GM21447 (cell line): ENCODE measurements at regions not wholly inside any gene's neighbourhood (a gene's known extent, or its start where the extent isn't known, plus 50 kb on each side); places are given as distances from the start of the nearest gene placed in this dataset.

Source experiments
- ATAC-seq: cut with Tn5 transposase; IDR thresholded peaks from one replicate; pipeline ENCODE4 v1.9.1; 2021; ENCODE audit not compliant: unreplicated experiment

DNA sequence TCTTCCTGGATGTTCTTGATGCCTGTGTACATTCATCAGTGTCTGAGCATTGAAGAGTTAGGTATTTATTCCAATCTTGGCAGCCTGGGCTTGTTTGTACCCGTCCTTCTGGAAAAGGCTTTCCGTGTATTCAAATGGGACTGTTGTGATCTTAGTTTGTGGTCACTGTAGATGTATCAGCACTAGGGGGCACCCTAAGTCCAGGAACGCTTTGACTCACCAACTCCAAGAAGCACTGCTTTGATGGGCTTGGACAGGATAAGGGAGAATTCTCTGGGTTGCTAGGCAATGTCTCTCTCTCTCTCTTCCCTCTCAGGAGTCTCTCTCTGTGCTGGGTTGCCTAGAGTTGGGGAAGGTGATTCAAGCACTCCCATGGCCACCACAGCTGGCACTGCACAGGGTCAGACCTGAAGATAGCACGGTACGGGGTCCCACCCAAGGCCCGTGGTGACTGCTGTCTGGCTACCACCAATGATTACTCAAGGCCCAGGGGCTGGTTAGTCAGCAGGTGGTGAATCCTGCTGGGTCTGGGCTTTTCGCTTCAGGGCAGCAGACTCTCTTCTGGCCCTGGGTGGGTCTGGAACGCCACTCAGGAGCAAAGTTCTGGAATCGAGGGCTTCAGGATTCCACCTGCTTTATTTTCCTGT is 211.1 kb upstream of the RGS6 start:
- ATAC-seq: no peak

DNA sequence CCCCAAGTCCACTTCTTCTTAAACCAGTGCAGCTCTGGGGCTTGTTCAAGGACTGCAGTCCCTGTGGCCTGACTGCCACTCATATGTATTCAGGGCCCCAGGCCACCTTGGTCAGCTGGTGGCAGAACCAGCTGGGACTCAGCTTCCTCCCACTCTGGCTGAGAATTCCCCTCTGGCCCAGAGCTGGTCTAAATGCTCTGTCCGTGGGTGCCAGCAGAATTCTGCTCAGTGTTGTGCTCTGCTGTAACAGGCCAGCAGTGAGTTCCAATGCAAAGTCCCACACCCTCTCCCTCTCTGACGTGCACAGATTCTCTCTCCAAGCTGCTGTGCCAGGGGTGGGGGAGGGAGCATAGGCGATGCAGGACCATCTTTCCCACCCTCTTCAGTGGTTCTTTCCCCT is 210.4 kb upstream of the RGS6 start:
- no peak for ATAC-seq

DNA sequence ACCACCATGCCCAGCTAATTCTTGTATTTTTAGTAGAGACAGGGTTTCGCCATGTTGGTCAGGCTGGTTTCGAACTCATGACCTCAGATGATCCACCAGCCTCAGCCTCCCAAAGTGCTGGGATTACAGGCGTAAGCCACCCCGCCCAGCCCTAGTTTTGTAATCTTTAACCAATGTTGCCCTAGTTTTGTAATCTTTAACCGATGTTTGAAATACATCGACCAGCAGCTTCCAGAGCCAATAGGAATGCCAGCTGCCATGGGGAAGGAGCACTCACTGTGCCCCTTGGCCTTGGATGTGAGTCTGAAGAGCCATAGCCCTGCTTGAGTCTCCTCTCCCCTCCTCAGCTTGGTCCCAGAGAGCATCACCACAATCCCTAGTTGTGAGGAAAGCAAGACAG is 209.3 kb upstream of the RGS6 start:
- no peak for ATAC-seq

DNA sequence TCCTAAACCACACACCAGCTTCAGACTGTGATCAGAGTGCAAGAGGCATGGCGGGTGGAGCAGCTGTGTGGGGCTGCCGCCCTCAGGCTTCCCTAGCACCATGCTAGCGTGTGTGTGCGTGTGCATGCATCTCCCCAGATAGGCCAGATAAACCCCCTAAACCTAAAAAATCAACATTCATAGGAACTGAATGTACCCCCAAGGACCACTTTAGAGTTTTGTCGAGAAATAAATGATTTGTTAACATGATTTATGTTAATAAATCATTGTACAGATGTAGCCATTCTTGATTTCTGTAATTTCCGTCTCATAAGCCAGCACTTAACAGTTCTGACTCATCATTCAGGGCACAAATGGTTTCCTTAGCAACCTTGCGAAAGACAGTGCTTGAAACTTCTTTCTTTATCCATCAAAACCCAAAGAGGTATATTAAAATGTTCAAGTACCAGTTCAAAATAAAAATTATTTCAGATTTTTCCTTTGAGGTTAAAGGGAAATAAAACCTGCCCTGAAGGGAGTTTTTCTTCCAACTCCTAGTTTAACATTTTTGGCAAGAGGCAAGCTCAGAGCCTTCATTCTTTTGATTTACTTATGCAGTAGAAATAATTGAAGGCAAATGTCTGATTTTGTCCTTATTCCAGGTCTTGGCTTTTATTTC is 206.2 kb upstream of the RGS6 start:
- ATAC-seq: no peak

DNA sequence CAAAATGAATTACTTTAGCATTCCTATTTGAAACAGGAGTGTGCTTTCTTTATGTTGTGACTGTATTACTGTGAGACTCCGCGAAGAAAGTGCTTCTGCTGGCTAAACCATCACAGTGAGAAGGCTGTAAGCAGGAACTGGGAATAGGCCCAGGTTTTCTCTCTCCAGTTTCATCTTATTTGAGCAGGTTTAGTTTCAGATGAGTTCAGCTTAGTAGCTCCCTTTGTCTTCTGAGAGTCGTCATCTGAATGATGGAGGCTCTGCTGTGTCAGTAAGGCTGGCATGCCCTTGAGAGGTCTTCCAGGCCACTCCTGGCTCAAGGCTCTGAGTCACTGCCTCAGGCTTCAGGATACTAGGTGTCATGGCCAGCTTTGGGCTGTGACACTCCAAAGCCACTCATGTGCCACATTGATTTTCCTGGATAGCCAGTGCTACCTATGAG is 205.6 kb upstream of the RGS6 start:
- no peak for ATAC-seq

DNA sequence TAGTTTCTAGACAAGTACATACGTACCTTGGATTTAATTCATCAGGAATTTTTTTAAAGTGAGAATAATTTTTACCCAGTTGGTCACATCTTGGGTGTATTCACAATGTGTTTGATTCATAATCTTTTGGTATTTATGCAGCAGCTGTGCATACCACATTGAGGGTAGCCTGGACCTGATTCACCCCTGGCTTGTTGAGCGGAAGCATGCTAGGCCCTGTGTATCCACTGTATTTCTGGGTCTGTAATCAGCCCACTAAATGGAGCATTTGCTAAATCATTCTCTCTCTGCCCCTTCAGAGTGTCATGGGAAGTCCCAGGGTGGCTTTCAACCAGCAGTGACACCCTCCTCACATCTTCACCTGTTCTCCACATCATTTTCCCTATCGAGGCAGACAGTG is 203.8 kb upstream of the RGS6 start:
- no peak for ATAC-seq

DNA sequence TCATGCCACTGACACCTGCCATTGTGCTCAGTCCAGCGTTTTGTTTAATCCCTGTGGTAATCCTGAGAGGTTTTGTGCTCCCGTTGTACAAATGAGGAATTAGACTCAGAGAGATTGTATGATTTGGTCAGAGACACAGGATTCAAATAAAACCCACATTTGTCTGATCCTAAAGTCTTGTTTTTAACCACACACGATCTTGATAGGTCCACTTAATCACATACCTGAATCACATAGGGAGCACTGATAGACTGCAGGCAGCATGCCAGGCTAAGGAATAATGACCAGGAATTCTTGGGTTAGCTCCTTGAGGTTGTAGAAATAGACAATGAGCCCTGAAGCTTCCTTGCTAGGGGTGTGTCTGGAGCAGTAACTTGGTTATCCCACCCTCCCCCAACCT is 202.6 kb upstream of the RGS6 start:
- ATAC-seq: no peak

DNA sequence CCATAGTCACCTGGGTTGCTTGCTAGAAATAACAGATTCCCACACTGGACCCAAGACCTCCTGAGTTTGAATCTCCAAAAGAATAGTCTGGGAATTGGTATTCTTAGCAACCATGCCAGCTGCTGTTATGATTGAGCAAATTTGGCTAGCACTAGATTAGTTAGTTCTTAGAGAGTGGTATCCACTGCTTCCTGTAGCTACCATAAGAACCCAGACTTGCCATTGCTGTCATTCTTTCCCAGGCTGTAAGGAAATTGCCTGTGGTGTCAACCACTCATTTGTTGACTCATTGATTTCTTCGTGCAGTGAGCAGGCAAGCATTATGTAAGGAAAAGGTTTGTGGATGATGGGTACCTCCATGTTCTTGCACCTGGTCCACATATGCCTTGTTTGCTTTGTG is 201.8 kb upstream of the RGS6 start:
- no peak for ATAC-seq

DNA sequence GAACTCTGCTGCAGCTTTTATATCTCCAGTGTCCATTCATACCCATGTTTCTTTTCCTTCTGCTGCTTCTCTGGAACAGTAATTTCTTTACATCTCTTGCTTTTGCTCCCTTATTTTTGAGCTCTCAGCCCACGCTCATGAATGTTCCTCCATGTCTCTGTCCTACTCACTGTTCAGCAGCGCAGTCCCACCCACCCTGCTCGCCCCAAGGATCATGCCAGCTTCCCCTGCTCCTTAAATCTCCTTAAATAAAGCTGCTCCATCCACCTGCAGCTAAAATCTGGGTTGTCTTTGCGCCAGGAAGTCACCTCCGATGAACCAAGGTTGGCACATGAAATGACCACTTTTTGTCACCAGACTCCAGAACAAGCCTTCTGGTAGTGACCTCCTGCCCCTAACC is 201.1 kb upstream of the RGS6 start:
- no peak for ATAC-seq

DNA sequence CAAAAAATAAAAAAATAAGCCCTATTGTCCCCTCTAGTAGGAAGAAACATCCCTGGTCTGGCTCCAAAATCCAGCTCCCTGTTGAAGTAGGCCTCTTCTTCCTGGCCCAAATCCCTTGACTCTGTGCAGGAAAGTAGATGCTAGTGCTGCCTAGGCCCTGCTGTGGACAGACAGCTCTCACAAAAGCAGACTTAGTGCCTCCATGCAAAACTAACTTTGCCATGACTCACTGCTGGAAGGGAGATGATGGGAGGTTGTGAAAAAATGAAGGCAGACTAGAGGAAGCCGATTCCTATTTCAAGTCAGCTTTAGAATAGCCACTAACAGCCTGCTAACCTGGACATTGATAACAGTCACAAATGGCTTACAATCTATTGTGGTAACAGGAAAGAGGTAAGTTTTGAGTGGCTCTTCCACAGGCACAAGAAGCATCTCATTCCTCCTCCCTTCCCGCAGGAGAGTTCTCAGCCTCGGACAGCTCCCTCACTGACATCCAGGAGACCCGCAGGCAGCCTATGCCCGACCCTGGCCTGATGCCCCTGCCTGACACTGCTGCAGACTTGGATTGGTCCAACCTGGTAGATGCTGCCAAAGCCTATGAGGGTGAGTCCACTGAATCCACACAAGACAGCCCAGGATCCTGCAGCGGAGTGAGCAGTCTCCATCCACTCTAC is 198.9 kb upstream of the RGS6 start:
- ATAC-seq: no peak

DNA sequence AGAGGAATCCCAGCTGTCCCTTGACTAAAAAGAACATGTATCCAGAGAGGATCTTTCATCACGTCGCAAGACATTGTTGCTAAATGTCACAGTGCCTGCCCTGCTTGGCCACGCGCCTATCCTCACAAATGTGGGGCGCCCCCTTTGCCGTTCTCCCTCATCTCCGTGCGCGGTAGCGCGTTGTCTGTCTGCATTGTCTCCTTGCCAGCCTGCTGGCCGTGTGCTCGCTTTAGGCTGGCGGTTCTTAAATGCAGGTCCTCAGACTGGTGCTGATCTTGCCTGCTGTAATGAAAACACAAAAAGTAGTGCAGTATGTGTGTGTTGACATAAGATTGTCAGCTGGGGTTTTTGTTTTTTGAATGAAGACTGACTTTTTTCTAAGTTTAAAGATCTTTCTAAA is 198.2 kb upstream of the RGS6 start:
- ATAC-seq: no peak

DNA sequence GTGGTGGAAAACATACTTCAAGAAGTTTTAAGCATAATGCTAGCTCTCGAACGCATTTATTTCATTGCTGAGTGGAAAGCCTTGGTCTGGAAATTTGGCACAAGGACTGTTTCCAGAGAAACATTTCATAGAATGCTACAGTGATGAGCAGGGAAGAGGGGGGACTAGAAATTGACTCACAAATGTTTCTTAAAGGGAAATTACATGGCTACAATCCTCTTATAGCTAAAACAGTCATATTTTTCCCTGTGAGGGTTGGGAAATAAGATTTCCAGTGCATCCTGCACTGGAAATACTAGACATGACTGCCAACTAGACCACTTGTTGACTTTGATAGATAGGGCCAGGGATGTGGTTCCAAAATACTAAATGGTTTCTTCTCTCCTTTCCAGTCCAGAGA is 197.3 kb upstream of the RGS6 start:
- no peak for ATAC-seq

DNA sequence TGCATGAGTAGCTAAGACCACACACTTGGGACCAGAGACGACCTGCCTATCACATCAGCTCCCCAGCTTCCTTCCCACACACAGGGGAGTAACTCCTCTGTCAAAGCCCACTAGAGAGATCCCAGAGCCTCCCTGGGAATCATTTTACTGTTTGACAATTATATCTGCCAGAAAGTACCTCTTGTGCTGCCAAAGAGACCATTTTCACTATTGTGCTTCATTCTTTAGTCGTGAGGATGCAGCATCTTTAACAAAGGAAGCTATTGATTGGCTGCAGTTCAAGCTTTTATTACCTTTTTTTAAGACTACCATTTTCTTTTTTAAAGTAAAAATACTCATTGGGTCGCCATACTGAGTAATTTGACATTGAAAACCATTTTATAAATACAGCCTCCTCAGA is 194.5 kb upstream of the RGS6 start:
- ATAC-seq: no peak

DNA sequence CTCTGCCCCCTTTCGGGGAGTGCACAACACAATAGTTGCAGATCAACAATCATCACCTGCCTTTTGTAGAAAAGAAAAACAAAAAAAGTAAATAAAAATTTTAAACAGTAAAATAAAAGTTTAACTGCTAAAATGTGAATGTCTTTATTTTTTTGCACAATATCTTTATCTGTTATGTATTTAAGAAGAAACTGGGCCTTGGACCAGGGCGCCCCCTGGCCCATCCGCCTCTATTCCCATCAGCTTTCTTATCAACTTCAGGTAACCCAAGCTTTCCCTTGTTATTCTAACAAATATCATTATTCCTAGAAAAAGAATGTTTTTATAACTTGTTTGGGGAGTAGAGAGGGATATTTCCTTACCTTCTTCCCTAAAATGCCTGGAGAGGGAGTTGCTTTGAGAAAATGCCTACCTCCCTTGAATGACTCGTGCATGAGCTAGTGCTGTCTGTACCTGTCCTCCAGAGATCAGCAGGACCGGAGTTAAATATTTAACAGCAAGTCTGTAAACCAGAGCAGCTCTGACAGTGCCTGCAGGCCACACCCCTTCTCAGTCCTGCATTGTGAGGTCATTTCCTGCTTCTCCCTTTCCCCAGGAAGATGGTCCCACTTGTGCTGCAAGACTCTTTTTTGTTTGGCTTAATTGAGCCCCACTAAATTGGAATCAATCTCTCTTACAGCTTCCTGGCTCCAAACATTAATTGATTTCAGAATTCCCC is 192.8 kb upstream of the RGS6 start:
- no peak for ATAC-seq

DNA sequence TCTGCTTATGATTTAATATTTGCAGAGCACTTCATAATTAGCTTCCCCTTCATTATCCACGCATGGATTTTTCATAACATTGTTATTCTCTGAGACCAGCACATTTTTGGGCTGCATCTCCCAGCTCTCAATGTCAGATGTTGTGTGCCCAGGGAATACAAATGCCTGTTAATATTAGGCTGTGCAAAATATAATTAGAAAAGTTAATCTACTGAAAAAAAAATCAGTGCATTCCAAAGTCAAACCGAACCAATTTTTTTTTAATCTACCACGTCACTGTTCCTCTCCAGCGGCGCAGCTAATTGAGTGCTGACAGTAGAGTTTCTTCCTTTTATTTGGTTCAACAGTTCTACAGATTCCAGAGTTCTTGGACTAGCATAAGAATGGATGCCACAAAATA is 191.0 kb upstream of the RGS6 start:
- ATAC-seq: no peak

DNA sequence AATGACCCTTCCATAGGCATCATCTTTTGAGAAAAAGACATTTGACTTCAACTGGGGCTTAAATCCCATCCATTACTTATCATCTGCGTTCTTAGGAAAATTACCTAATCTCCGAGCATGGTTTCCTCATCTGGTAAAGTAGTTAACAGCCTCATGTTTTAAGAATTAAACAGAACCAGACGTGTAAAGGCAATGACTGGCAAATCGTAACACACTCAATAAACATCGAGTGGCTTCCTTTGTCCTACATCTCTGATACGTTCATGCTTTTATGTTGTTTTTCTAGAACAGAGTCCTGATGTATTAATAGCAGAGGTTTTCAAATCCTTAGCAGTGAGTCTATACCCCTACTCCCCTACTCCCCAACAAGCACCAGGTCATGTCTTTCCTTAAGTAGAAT is 189.7 kb upstream of the RGS6 start:
- ATAC-seq: no peak

DNA sequence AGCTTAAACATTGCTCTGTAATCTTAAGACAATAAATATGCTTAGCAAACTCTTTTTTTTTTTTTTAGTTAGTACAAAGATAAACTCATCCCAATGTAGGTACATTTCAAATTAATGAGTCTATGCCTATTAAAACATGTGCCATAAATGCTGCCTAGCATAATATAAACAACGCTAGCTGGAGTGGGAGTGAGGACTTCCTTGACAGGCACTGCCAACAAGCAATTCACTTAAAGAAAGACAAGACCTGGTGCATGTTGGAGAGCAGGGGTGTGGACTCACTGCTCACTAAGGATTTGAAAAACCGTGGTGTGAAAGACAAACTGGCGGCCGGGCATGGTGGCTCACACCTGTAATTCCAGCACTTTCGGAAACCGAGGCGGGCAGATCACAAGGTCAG is 187.2 kb upstream of the RGS6 start:
- ATAC-seq: no peak

DNA sequence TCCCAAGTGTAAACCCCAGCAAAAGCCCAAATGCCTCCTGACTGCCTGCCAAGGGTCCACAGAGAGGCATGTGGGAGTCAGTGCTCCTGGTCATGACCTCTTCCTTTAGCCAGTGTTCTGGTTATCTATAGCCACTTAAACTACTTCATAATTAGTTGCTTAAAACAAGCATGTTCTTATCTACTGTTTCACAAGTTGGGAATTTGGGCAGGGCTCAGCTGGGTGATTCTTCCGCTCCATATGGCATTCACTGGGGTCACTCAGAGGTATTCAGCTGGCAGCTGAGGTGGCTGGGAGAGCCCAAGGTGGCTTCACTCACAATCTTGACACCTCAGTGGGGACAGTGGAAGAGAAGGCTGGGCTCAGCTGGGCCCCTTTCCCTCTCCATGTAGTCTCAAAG is 184.0 kb upstream of the RGS6 start:
- no peak for ATAC-seq

DNA sequence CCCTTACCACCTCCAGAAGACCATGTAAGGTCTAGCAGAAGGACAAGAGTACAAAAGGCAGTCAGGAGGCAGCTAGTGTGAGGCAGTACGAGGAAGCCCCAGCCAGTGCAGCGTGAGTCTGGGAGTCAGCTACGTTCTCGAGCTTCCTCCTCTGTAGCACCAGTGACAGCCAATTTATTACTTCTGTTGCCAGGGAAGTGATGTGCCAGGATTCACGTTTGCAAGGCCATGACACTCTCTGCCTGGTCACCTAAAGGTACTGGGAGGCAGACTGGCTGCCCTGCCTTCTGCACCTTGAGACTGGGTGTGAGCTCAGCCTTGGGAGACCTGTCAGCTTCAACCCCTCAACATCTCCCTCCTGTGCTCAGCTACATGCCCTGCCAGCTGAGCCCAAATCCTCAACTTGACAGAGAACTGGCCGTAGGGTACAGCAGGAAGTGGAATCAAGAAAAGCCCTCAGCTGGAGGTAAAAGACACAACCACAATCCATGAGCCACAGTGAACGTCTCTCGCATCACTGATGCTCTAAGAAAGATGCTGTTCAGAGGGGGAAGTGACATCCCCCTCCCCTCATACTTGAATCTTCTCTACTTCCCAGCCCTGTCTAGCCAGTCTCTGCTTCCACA is 182.5 kb upstream of the RGS6 start:
- ATAC-seq: no peak

DNA sequence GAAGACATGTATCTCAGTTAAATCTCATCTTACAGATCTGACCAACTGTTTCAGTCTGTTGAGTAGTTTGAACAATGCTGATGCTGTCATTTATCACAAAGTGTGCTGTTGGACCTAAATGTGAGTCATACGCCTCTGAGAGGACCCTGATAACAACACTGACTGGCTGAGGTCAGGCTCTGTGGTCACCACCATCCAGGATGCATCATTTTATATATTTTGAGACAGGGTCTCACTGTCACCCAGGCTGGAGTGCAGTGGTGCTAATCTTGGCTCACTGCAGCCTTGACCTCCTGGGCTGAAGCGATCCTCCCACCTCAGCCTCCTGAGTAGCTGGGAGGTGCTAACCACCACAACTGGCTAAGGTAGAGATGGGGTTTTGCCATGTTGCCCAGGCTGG is 181.0 kb upstream of the RGS6 start:
- ATAC-seq: no peak

DNA sequence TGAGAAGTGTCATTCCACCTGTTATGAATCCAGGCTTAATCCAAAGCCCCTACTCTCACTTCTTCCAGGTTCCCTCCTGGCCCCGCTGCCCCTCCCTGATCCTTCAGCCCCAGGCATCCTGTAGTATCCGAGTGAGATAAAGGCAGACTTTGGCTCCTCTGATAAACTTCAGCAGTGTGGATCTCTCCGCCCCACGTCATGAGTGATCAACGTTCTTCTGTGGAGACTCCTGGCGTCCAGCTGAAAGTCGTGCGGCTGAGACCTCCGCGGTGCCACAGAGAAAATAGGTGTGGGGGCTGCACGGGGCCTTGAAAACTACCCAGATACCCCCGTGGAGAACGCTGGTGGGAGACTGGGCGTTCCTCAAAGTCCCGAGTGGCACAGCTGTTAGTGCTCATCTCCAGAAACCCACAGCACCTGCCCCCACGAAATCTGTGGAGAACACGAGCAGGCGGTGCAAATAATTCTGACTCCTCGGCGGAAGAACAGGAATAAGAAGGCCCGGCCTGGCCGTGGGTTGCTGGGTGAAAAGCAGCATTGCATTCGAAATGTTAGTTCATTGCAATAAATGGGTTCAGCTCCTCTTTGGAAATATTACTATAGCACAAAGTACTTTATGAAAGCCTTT is 180.0 kb upstream of the RGS6 start:
- no peak for ATAC-seq
